ENCODE measurements at regions not wholly inside any gene's neighbourhood (a gene's known extent, or its start where the extent isn't known, plus 50 kb on each side); places are given as distances from the start of the nearest gene placed in this dataset.

- intact Hi-C loops (cut with DNase I; ENCODE audit: low total_unique reads), result no loop called here
- H3K4me1 ChIP-seq, result no peaks in the 10 kb centered on the region
- no peak for TF ChIP-seq CTCF (IDR thresholded peaks at IDR 0.05)
- H3K4me3 ChIP-seq, result no peak overlapping the region
- H3K36me3 ChIP-seq, result no peaks in the 10 kb centered on the region
- no peak overlapping the region for H3K27ac ChIP-seq
- H3K27me3 ChIP-seq, result no peaks in the 10 kb centered on the region
- no peak for DNase-seq
- H3K9me3 ChIP-seq, result no peaks in the 10 kb centered on the region
Measured at GRCh38 chr4:148999924-149000323, 557.7 kb upstream of the NR3C2 start.

- Histone ChIP-seq H3K4me3 (no peak overlapping the region), H3K36me3 (no peaks in the 10 kb centered on the region), H3K27me3 (no peaks in the 10 kb centered on the region), H3K9me3 (no peaks in the 10 kb centered on the region), H3K27ac (no peak overlapping the region), H3K4me1 (no peaks in the 10 kb centered on the region)
- intact Hi-C loops (cut with DNase I; ENCODE audit: low total_unique reads), result no loop called here
- no peak for DNase-seq
- TF ChIP-seq CTCF (IDR thresholded peaks at IDR 0.05), result no peak
Measured at GRCh38 chr4:148998719-148999118, 556.5 kb upstream of the NR3C2 start.

- H3K4me3 ChIP-seq, result no peak overlapping the region
- no peak for DNase-seq
- no peak for TF ChIP-seq CTCF (IDR thresholded peaks at IDR 0.05)
- H3K9me3 ChIP-seq, result no peaks in the 10 kb centered on the region
- intact Hi-C loops (cut with DNase I; ENCODE audit: low total_unique reads), result no loop called here
- no peaks in the 10 kb centered on the region for H3K27me3 ChIP-seq
- H3K27ac ChIP-seq, result no peak overlapping the region
- no peaks in the 10 kb centered on the region for H3K36me3 ChIP-seq
- H3K4me1 ChIP-seq, result no peaks in the 10 kb centered on the region
Measured at GRCh38 chr4:148986951-148987350, 544.7 kb upstream of the NR3C2 start.

GRCh38 chr4:148984951-148985350 is 542.7 kb upstream of the NR3C2 start:
- H3K27ac ChIP-seq, result no peak overlapping the region
- no peak overlapping the region for H3K4me3 ChIP-seq
- DNase-seq, result no peak
- no peaks in the 10 kb centered on the region for H3K9me3 ChIP-seq
- peaks cover 0 to 14% (median 10%) of the 10 kb centered on the region in 4 donors for H3K4me1 ChIP-seq
- intact Hi-C loops (cut with DNase I; ENCODE audit: low total_unique reads), result no loop called here
- H3K27me3 ChIP-seq, result no peaks in the 10 kb centered on the region
- TF ChIP-seq CTCF (IDR thresholded peaks at IDR 0.05), result no peak
- no peaks in the 10 kb centered on the region for H3K36me3 ChIP-seq

- Histone ChIP-seq H3K4me3 (no peak overlapping the region), H3K27ac (no peak overlapping the region), H3K36me3 (no peaks in the 10 kb centered on the region), H3K4me1 (peaks cover 0 to 16% (median 11%) of the 10 kb centered on the region in 4 donors), H3K27me3 (no peaks in the 10 kb centered on the region), H3K9me3 (no peaks in the 10 kb centered on the region)
- no peak for TF ChIP-seq CTCF (IDR thresholded peaks at IDR 0.05)
- intact Hi-C loops (cut with DNase I; ENCODE audit: low total_unique reads), result no loop called here
- DNase-seq, result no peak
Measured at GRCh38 chr4:148982200-148982599, 540.0 kb upstream of the NR3C2 start.

Measured in tibial artery (tissue), 4 donors.